Cardiac fibroblast (primary cell): ENCODE measurements at regions not wholly inside any gene's neighbourhood (a gene's known extent, or its start where the extent isn't known, plus 50 kb on each side); places are given as distances from the start of the nearest gene placed in this dataset.
A peak's percentile ranks its signal among the peaks of the same experiment; 100 is the strongest.

Experiments
- DNase-seq, 2 donors: peaks; one replicate each; pipeline versions ENCODE4 v3.0.0 to v3.0.0-alpha.2; 2010; ENCODE audit warnings: low read depth in 2 of 2
- H3K4me3 ChIP-seq, 2 donors: replicated peaks in 1 of 2; 1 replicate in 1 of 2; 2 replicates in 1 of 2; pipeline ENCODE4 v1.5.1; 2011; ENCODE audit warnings: low read depth in 2 of 2, low read length in 2 of 2, mild to moderate bottlenecking in 2 of 2, moderate library complexity in 1 of 2
- TF ChIP-seq, protein P1 (sequence below): IDR thresholded peaks from one replicate; pipeline ENCODE4 v1.5.1; 2011; ENCODE audit warnings: low read depth, mild to moderate bottlenecking, low read length, inconsistent platforms

GRCh38 chr2:219692521-219692920 is 65.1 kb downstream of the SLC4A3 start:
- TF ChIP-seq, protein P1, sequence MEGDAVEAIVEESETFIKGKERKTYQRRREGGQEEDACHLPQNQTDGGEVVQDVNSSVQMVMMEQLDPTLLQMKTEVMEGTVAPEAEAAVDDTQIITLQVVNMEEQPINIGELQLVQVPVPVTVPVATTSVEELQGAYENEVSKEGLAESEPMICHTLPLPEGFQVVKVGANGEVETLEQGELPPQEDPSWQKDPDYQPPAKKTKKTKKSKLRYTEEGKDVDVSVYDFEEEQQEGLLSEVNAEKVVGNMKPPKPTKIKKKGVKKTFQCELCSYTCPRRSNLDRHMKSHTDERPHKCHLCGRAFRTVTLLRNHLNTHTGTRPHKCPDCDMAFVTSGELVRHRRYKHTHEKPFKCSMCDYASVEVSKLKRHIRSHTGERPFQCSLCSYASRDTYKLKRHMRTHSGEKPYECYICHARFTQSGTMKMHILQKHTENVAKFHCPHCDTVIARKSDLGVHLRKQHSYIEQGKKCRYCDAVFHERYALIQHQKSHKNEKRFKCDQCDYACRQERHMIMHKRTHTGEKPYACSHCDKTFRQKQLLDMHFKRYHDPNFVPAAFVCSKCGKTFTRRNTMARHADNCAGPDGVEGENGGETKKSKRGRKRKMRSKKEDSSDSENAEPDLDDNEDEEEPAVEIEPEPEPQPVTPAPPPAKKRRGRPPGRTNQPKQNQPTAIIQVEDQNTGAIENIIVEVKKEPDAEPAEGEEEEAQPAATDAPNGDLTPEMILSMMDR = no peak
- DNase-seq = no peak
- no peak overlapping the region for H3K4me3 ChIP-seq

DNA sequence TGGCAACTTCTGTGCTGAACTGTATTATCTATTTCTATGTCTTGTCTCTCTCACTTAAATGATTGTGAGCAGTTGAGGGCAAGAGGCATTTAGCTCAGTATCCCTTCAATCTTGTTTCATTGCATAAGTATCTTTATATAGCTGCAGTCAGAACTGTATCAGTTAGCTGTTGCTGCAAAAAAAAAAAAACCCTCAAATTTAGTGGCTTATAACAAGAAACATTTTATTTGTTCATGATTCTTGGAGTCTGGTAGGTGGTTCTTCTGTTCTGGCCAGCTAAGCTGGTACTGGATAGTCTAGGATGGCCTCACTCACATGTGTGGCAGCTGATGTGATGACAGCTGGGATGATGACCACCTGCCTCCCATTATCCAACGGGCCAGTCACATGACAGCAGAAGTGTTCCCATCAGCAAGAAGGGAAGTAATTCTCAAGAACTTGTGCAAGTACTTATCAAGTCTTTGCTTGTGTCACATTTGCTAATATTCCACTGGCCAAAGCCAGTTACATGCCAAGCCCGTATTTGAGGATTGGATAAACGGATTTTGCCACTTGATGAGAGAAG is 67.8 kb downstream of the SLC4A3 start:
- no peak overlapping the region for H3K4me3 ChIP-seq
- no peak for DNase-seq
- TF ChIP-seq, protein P1 = no peak

- DNase-seq = no peak
- TF ChIP-seq, protein P1 = no peak
- H3K4me3 ChIP-seq = no peak overlapping the region
Observed at GRCh38 chr2:219697811-219698747, 70.6 kb downstream of the SLC4A3 start.

DNA sequence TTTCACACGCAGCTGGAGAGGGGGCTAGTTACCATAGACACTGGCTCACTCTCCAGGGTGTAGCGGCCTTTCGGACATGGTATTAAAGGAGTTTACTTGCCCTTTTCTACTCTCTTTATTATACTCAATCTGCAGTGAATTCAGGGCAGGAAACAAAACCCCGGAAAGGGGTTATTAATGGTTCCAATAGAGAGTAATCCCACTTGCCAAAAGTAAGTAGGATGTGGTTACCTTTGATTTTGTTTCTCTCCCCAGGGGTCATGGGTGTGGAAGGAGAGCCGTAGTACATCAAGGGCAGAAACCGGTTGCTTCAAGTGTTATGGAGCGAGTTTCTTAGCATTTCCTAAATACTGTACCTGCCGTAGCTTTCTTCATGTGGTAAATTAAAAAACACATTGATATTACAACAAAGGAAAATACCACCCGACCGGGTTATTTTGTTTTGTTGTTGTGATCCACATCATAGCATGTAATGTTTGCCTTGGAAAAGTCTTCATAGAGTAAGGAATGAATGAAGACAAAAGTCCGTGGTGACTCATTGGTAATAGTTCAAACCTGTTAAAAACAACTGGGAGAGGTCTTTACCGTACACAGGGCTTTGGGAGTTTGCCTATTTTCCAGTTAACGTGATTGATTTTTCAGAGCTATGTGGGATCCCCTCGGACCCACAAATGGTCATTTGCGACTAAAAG is 71.5 kb downstream of the SLC4A3 start:
- TF ChIP-seq, protein P1 = no peak
- DNase-seq = no peak
- no peak overlapping the region for H3K4me3 ChIP-seq

GRCh38 chr2:219699440-219699821 is 72.0 kb downstream of the SLC4A3 start:
- TF ChIP-seq, protein P1 = no peak
- no peak overlapping the region for H3K4me3 ChIP-seq
- no peak for DNase-seq

DNA sequence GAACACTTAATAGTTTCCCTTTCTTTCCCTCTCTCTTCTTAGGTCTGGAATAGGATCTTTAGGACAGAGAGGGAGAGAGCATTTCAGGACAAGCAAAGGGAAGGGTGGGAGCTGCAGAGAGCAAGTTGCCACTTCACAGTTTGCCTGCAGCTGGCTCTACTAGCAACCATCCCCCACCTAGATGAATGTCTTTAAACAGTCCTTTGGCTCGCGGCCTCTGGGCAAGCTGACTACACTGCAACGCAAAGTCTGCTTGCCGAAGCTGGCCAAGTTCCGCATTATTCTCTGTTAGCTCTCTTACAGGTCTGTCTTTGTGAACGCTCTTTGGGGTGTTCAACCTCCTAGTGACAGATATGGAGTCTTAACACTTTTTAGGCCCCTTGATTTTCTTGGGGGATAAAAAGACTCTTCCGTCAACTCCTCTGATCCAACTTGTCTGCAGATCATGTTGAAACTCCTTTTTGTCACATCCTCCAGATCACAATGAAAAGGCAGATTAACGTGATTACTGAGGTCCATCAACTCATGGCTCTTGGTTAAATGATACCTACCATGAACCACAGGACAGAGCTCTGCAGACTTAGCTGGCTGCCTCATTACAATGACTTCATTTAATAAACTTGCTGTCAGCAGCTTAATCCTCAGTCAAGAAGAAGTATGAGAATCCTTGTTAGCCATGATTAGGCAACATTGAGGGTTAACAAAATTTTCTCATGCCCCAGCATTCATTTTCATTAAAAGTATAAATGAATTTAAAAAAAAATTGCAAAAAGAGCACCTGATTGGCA is 74.6 kb downstream of the SLC4A3 start:
- H3K4me3 ChIP-seq = no peak overlapping the region
- TF ChIP-seq, protein P1 = no peak
- peak; percentile 8 to 21 for DNase-seq
